ENCODE measurements at regions not wholly inside any gene's neighbourhood (a gene's known extent, or its start where the extent isn't known, plus 50 kb on each side); places are given as distances from the start of the nearest gene placed in this dataset.
A peak's percentile ranks its signal among the peaks of the same experiment; 100 is the strongest.

DNA sequence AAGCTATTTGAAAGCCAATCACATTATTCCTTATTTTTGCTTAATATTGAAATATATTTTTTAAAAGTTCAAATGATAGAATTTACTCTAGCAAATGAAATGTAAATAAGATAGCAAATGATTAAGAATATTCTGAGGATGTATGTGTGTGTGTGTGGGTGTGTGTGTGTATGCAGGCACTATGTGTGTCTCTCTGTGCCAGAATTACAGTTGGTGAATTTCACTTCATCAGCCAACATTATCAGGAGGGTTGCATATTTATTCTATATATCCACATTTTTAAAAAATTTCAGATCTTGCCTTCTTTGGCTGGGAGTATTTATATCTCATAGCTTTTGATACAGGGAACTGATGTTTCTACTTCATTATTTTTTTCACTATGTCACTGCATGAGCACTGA, 274.9 kb upstream of the SOX5 start:
- TF ChIP-seq, protein P1, sequence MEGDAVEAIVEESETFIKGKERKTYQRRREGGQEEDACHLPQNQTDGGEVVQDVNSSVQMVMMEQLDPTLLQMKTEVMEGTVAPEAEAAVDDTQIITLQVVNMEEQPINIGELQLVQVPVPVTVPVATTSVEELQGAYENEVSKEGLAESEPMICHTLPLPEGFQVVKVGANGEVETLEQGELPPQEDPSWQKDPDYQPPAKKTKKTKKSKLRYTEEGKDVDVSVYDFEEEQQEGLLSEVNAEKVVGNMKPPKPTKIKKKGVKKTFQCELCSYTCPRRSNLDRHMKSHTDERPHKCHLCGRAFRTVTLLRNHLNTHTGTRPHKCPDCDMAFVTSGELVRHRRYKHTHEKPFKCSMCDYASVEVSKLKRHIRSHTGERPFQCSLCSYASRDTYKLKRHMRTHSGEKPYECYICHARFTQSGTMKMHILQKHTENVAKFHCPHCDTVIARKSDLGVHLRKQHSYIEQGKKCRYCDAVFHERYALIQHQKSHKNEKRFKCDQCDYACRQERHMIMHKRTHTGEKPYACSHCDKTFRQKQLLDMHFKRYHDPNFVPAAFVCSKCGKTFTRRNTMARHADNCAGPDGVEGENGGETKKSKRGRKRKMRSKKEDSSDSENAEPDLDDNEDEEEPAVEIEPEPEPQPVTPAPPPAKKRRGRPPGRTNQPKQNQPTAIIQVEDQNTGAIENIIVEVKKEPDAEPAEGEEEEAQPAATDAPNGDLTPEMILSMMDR (IDR thresholded peaks at IDR 0.05; ENCODE audit: insufficient read depth, low read length, severe bottlenecking): no peak
- DNase-seq (ENCODE audit: low read depth): no peak
- no peaks in the 10 kb centered on the region for H3K27me3 ChIP-seq (ENCODE audit: control insufficient read depth, insufficient read depth, low read length)
- H3K4me3 ChIP-seq (ENCODE audit: low read depth, low read length): no peak overlapping the region
- no peaks in the 10 kb centered on the region for H3K36me3 ChIP-seq (ENCODE audit: control insufficient read depth, insufficient read depth, low read length)
- FAIRE-seq: no peak

DNA sequence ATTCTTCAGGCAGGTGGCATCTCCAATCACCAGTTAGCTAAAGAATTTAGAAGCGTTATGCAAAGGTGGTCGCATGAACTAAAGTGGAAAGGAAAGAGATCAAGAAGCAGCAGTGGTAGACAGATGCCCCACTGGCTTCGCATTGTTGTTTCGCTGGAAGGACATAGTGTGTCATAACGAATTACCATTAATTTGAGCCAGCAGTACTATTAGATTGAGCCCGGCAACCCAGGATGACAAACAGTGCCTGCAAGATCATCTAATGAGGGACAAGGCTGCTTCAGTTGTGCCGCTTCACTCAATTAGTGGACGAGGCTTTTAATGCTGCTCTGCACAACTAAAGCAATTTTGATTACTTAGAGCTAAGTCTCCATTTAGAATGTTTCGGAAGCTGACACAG, 274.5 kb upstream of the SOX5 start:
- Histone ChIP-seq H3K36me3 (ENCODE audit: control insufficient read depth, insufficient read depth, low read length) (no peaks in the 10 kb centered on the region), H3K4me3 (ENCODE audit: low read depth, low read length) (no peak overlapping the region), H3K27me3 (ENCODE audit: control insufficient read depth, insufficient read depth, low read length) (no peaks in the 10 kb centered on the region)
- DNase-seq (ENCODE audit: low read depth) (no peak), FAIRE-seq (no peak)
- TF ChIP-seq, protein P1 (IDR thresholded peaks at IDR 0.05; ENCODE audit: insufficient read depth, low read length, severe bottlenecking): no peak

DNA sequence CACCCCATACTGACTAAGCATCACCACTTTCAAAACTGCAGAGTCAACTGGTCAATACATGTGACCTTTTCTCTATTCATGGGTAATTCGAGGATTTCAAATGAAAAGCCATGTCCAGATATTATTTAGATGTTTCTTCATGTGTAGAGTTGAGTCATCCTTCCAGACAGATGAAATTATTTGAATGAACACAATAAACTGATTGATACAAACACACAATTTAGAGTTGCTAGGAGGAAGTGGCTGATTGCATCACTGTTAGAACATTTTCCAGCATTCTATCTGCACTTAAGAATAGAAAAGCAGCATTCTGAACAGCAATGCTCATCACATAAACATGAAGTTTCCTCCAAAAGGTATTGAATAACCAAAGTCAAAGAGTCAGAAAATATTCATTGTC, 273.5 kb upstream of the SOX5 start:
- TF ChIP-seq, protein P1 (IDR thresholded peaks at IDR 0.05; ENCODE audit: insufficient read depth, low read length, severe bottlenecking): no peak
- no peaks in the 10 kb centered on the region for H3K27me3 ChIP-seq (ENCODE audit: control insufficient read depth, insufficient read depth, low read length)
- no peak for FAIRE-seq
- DNase-seq (ENCODE audit: low read depth): peak; percentile 80
- no peaks in the 10 kb centered on the region for H3K36me3 ChIP-seq (ENCODE audit: control insufficient read depth, insufficient read depth, low read length)
- H3K4me3 ChIP-seq (ENCODE audit: low read depth, low read length): no peak overlapping the region

DNA sequence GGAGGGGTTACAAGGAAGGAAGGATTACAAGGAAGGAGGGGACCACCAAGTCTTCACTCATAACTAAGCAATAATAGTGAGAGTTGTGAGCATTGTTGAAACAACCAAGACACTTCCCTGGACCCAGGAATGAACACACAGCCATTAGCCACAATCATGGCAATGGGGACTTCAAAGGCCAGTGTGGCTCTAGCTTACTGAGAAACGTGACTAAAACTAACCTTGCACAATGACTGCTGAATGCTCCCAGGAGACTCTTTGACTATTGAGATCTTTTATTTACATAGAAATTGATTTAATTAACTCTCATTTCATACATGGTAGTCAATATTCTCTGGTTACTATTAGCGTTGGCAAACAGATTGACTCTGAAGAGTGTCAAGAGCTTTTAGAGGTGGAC, 263.0 kb upstream of the SOX5 start:
- no peak for FAIRE-seq
- DNase-seq (ENCODE audit: low read depth): no peak
- no peaks in the 10 kb centered on the region for H3K36me3 ChIP-seq (ENCODE audit: control insufficient read depth, insufficient read depth, low read length)
- no peak overlapping the region for H3K4me3 ChIP-seq (ENCODE audit: low read depth, low read length)
- TF ChIP-seq, protein P1 (IDR thresholded peaks at IDR 0.05; ENCODE audit: insufficient read depth, low read length, severe bottlenecking): no peak
- no peaks in the 10 kb centered on the region for H3K27me3 ChIP-seq (ENCODE audit: control insufficient read depth, insufficient read depth, low read length)

DNA sequence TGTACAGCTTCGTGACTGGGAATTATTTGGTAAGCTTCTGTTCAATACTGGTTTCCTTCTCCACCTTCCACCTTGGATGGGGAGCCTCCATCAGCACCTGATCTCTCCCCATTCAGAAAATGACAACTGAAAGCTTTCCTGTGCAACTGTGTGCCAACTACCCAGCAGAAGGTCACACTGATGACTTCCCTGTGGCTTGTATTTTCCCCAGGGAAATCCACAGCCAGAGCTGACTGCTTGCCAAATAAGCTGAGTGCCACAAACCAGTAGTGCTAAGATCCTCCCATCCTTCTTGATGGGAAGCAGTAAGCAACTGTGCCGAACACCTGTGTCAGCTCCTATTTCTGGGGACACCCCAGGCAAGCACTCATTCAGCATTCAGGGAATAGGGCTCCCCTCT, 257.2 kb upstream of the SOX5 start:
- H3K4me3 ChIP-seq (ENCODE audit: low read depth, low read length): no peak overlapping the region
- FAIRE-seq: no peak

More for the DNA sequence above, 257.2 kb upstream of the SOX5 start:
- no peaks in the 10 kb centered on the region for H3K36me3 ChIP-seq (ENCODE audit: control insufficient read depth, insufficient read depth, low read length)
- DNase-seq (ENCODE audit: low read depth): no peak
- H3K27me3 ChIP-seq (ENCODE audit: control insufficient read depth, insufficient read depth, low read length): no peaks in the 10 kb centered on the region
- TF ChIP-seq, protein P1 (IDR thresholded peaks at IDR 0.05; ENCODE audit: insufficient read depth, low read length, severe bottlenecking): no peak

Measured in bronchial epithelial cell (primary cell).